Activated CD8-positive, alpha-beta T cell treated with anti-CD3 and anti-CD28 coated beads for 36 hours (primary cell): ENCODE measurements at regions not wholly inside any gene's neighbourhood (a gene's known extent, or its start where the extent isn't known, plus 50 kb on each side); places are given as distances from the start of the nearest gene placed in this dataset.

Experiments used
- ATAC-seq: fragments of 200-7000 bp; cut with Tn5 transposase; one replicate; pipeline ENCODE4 v1.10.0; 2021; ENCODE audit warnings: mild to moderate bottlenecking, moderate library complexity
- CTCF ChIA-PET: fragments of 350-600 bp; sonication (Branson Sonifier 250); formaldehyde crosslinking; loops from one replicate; lab custom pipeline; 2021; ENCODE audit warnings: antibody characterized with exemption; lab: Charles Lee
- POLR2A ChIA-PET: fragments of 350-600 bp; sonication (Branson Sonifier 250); formaldehyde crosslinking; loops from one replicate; lab custom pipeline; 2021; ENCODE audit warnings: antibody characterized with exemption; lab: Charles Lee
- DNase-seq: peaks from one replicate; pipeline ENCODE4 v3.0.0-alpha.2; 2020
- H3K27ac Mint-ChIP-seq: one replicate; pipeline ENCODE4 v1.8.0; 2021; ENCODE audit warnings: mild to moderate bottlenecking, mixed read lengths
- H3K27me3 Mint-ChIP-seq: one replicate; pipeline ENCODE4 v1.8.0; 2021; ENCODE audit warnings: mixed read lengths
- H3K36me3 Mint-ChIP-seq: one replicate; pipeline ENCODE4 v1.8.0; 2021; ENCODE audit warnings: low read depth, mixed read lengths
- H3K4me1 Mint-ChIP-seq: one replicate; pipeline ENCODE4 v1.8.0; 2021; ENCODE audit warnings: low read depth, mixed read lengths
- H3K4me3 Mint-ChIP-seq: one replicate; pipeline ENCODE4 v1.8.0; 2021; ENCODE audit warnings: mild to moderate bottlenecking, moderate library complexity, mixed read lengths
- H3K9me3 Mint-ChIP-seq: one replicate; pipeline ENCODE4 v1.8.0; 2021; ENCODE audit warnings: mixed read lengths
- intact Hi-C: fragments of 100-400 bp; cut with micrococcal nuclease; formaldehyde crosslinking; loops from one replicate; pipeline ENCODE4 v1.10.0; 2022
- TF ChIP-seq, protein P1 (sequence below): fragments of 200-600 bp; IDR thresholded peaks from one replicate; pipeline ENCODE4 v1.8.0; 2022; ENCODE audit warnings: antibody characterized with exemption, mild to moderate bottlenecking

DNA sequence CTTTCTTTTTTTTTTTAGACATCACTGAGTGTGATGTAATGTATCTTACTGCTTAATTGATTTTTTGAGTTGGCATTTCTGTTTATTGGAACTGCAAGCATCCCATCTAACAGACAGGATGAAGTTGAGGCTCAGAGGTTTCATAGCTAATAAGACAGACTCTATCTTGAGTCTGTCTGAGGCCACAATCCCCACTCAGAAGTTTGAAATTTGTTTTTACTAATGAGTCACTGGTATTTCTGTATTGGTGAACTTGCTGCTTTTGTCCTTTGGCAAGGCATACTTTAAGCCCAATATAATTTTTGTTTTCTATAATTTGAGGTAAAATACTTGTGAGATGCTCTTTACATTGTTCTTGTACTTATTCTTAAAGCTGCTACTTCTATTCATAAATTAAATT is 491.2 kb downstream of the PSAT1 start:
- POLR2A ChIA-PET = no interaction called here
- no peak for DNase-seq
- CTCF ChIA-PET = no interaction called here
- H3K36me3 Mint-ChIP-seq = no peaks in the 10 kb centered on the region
- H3K4me1 Mint-ChIP-seq = no peaks in the 10 kb centered on the region
- TF ChIP-seq, protein P1, sequence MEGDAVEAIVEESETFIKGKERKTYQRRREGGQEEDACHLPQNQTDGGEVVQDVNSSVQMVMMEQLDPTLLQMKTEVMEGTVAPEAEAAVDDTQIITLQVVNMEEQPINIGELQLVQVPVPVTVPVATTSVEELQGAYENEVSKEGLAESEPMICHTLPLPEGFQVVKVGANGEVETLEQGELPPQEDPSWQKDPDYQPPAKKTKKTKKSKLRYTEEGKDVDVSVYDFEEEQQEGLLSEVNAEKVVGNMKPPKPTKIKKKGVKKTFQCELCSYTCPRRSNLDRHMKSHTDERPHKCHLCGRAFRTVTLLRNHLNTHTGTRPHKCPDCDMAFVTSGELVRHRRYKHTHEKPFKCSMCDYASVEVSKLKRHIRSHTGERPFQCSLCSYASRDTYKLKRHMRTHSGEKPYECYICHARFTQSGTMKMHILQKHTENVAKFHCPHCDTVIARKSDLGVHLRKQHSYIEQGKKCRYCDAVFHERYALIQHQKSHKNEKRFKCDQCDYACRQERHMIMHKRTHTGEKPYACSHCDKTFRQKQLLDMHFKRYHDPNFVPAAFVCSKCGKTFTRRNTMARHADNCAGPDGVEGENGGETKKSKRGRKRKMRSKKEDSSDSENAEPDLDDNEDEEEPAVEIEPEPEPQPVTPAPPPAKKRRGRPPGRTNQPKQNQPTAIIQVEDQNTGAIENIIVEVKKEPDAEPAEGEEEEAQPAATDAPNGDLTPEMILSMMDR = no peak
- ATAC-seq = no peak
- no peak overlapping the region for H3K27ac Mint-ChIP-seq
- H3K4me3 Mint-ChIP-seq = no peak overlapping the region
- no peaks in the 10 kb centered on the region for H3K9me3 Mint-ChIP-seq
- intact Hi-C loops = no loop called here
- H3K27me3 Mint-ChIP-seq = no peaks in the 10 kb centered on the region

DNA sequence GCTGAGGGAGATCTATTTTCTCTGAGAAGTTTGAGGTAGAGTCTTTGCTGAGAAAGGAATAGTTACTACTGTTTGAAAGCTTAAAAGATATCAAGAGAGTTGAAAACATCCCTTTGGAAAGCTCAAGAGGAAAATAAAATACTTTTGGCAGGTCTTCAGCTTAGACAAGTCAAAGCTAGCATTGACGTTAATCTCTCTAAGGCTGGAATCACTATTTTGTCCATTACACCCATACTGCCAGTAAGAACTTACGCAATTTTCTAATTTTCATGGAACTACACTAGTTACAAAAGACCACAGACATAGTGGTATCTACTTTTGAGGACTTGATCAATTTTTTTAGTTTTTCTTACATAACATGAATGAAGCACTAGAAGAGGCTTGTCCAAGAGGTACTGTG is 494.9 kb downstream of the PSAT1 start:
- TF ChIP-seq, protein P1 = no peak
- no peak overlapping the region for H3K4me3 Mint-ChIP-seq
- H3K27me3 Mint-ChIP-seq = no peaks in the 10 kb centered on the region
- intact Hi-C loops = no loop called here
- no peaks in the 10 kb centered on the region for H3K36me3 Mint-ChIP-seq
- no peaks in the 10 kb centered on the region for H3K9me3 Mint-ChIP-seq
- no peak overlapping the region for H3K27ac Mint-ChIP-seq
- DNase-seq (no peak), ATAC-seq (no peak)
- POLR2A ChIA-PET = no interaction called here
- CTCF ChIA-PET = no interaction called here
- H3K4me1 Mint-ChIP-seq = no peaks in the 10 kb centered on the region

DNA sequence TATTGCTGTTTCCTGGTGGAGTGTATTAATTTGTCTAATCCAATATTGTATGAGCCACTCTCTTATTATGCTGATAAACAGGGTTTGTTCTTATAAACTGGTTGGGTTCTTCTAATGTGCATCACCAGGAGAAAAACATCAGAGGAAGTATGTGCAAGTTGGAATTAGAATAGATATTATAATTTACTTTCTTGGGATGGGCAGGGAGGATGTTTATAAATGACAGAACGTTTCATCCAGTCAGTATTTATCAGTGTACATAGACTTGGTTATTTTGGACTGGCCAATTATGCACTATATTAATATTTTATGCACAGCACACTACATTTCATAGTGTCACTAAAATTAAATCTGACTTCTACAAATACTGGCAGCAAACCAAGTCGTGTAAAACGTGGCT is 495.8 kb downstream of the PSAT1 start:
- POLR2A ChIA-PET = no interaction called here
- DNase-seq (no peak), ATAC-seq (no peak)
- Mint-ChIP-seq H3K36me3 (no peaks in the 10 kb centered on the region), H3K9me3 (no peaks in the 10 kb centered on the region), H3K4me1 (no peaks in the 10 kb centered on the region), H3K27me3 (no peaks in the 10 kb centered on the region), H3K4me3 (no peak overlapping the region), H3K27ac (no peak overlapping the region)
- TF ChIP-seq, protein P1 = no peak
- CTCF ChIA-PET = no interaction called here
- intact Hi-C loops = no loop called here

DNA sequence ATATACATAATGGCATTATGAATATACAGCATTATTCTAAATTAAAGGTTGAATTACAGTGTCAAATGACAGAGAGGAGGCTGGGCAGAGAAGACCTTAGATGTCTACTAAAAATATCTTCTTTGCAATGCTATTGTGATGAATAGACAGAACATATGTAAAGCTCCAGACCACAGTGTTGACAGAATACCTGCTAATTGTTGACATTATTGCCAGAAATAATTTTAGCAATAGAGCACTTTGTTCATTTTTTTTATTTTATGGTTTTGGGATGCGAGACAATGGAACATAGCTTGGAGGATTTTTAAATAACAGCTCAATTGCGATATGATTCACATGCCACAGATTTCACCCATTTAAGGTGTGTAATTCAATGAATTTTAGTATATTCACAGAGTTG is 508.8 kb downstream of the PSAT1 start:
- ATAC-seq = no peak
- intact Hi-C loops = no loop called here
- H3K4me3 Mint-ChIP-seq = no peak overlapping the region
- no peak overlapping the region for H3K27ac Mint-ChIP-seq
- ChIA-PET CTCF (no interaction called here), POLR2A (no interaction called here)
- no peaks in the 10 kb centered on the region for H3K4me1 Mint-ChIP-seq
- H3K36me3 Mint-ChIP-seq = no peaks in the 10 kb centered on the region
- H3K27me3 Mint-ChIP-seq = no peaks in the 10 kb centered on the region
- TF ChIP-seq, protein P1 = no peak
- no peak for DNase-seq
- no peaks in the 10 kb centered on the region for H3K9me3 Mint-ChIP-seq

DNA sequence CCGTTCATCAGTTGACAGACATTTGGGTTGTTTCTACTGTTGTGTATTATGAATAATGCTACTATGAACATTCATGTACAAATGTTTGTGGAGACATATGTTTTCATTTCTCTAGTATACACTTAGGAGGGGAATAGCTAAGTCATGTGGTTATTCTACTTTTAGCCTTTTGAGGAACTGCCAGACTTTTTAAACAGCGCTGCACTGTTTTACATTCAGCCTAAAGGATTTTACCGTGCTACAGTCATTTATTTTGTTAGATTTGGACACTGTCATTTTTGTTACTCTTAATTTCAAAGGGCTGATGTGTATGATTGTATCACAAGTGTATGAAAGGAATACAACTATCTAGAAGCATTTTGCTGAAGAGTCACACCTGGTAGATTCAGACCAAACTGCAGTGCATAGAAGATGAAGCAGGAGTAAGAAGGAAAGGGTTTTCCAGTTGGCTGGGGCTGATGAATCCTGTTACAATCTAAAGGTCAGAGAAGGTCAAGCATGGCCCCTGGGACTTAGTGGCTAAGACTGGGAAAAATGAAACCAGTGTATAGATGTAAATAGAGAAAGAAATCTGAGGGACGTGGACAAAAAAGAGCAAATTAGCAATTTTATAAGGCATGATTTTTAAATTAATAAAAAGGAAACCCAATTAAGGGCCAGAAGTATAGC is 509.7 kb downstream of the PSAT1 start:
- Mint-ChIP-seq H3K36me3 (no peaks in the 10 kb centered on the region), H3K4me3 (no peak overlapping the region), H3K27ac (no peak overlapping the region), H3K27me3 (no peaks in the 10 kb centered on the region), H3K9me3 (no peaks in the 10 kb centered on the region), H3K4me1 (no peaks in the 10 kb centered on the region)
- CTCF ChIA-PET = no interaction called here
- POLR2A ChIA-PET = no interaction called here
- intact Hi-C loops = no loop called here
- ATAC-seq = no peak
- DNase-seq = no peak
- TF ChIP-seq, protein P1 = no peak
